SK-N-MC (cell line): ENCODE measurements at regions not wholly inside any gene's neighbourhood (a gene's known extent, or its start where the extent isn't known, plus 50 kb on each side); places are given as distances from the start of the nearest gene placed in this dataset.

ENCODE experiments used
- DNase-seq: peaks from one replicate; pipeline ENCODE4 v3.0.0-alpha.2; 2011; ENCODE audit warnings: low read depth, low spot score
- H3K27ac ChIP-seq: fragments of 200-600 bp; sonication (generic); 2 replicates; pipeline ENCODE4 v1.5.1; 2016; ENCODE audit warnings: mixed run types
- H3K36me3 ChIP-seq: fragments of 200-600 bp; sonication (generic); 2 replicates; pipeline ENCODE4 v1.6.1; 2017; ENCODE audit warnings: antibody characterized with exemption, low read length, mixed read lengths; ENCODE audit not compliant: insufficient read depth
- H3K4me3 ChIP-seq: fragments of 200-600 bp; sonication (generic); 2 replicates; pipeline ENCODE4 v1.5.1; 2016
- H3K9ac ChIP-seq: fragments of 200-600 bp; sonication (generic); 2 replicates; pipeline ENCODE4 v1.8.0; 2017; ENCODE audit warnings: mixed run types, mixed read lengths; ENCODE audit not compliant: insufficient read length
- H3K9me3 ChIP-seq: fragments of 200-600 bp; sonication (generic); 2 replicates; pipeline ENCODE4 v1.6.1; 2017; ENCODE audit warnings: low read depth, mild to moderate bottlenecking, antibody characterized with exemption, low read length, moderate library complexity, mixed read lengths
- EZH2 ChIP-seq: fragments of 200-600 bp; sonication (generic); IDR thresholded peaks from one replicate; pipeline ENCODE4 v1.6.1; 2017; ENCODE audit warnings: antibody characterized with exemption
- FOXP2 ChIP-seq: optimal IDR thresholded peaks from 2 replicates; pipeline ENCODE3; 2011; ENCODE audit warnings: mild to moderate bottlenecking, moderate library complexity; ENCODE audit not compliant: insufficient read depth; ENCODE audit errors: extremely low read length, control extremely low read depth
- POLR2AphosphoS5 ChIP-seq: IDR thresholded peaks from 2 replicates; pipeline ENCODE4 v1.6.1; 2012; ENCODE audit warnings: mild to moderate bottlenecking, low read depth, low read length, borderline replicate concordance

GRCh38 chr12:126617312-126617711 lies 1552.1 kb downstream of the AACS start:
- Histone ChIP-seq H3K4me3 (no peak overlapping the region), H3K9me3 (no peaks in the 10 kb centered on the region), H3K36me3 (no peaks in the 10 kb centered on the region), H3K9ac (no peak overlapping the region), H3K27ac (no peak overlapping the region)
- TF ChIP-seq POLR2AphosphoS5 (no peak), EZH2 (no peak), FOXP2 (no peak)
- no peak for DNase-seq

DNA sequence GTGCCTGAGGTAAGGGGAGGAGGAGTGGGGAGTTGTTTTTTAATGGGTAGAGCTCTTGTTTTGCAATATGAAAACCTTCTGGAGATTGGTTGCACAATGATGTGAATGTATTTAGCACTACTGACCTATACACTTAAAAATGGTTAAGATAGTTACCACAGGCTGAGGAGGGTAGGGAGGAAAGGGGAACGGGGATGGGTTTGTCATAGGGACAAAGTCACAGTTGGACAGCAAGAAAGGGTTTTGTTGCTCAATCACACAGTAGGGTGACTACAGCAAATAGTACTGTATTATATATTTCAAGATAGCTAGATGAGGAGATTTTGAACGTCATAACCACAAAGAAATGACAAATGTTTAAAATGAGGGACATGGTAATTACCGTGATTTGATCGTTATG lies 1562.4 kb downstream of the AACS start:
- DNase-seq: no peak

DNA sequence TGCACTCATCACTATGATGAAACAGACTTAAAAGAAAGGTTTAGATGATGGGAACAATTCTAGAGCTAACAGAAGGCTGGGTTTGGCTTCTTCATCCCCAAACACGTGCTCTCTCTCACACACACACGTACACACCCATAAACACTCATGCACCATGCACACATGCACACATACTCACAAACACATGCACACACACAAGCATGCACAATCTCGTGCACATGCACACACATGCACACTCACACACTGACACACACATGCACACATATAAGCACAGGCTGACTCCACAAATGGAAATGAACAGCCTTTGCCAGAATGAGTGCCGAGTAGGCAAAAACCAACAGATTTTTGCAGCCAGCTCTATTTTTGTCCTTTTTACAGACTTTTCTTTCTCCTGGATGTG lies 1571.6 kb downstream of the AACS start:
- DNase-seq: no peak
- no peaks in the 10 kb centered on the region for H3K9me3 ChIP-seq
- TF ChIP-seq POLR2AphosphoS5: no peak
- no peak for TF ChIP-seq EZH2
- no peak for TF ChIP-seq FOXP2
- H3K9ac ChIP-seq: no peak overlapping the region
- no peak overlapping the region for H3K27ac ChIP-seq
- H3K36me3 ChIP-seq: no peaks in the 10 kb centered on the region
- H3K4me3 ChIP-seq: no peak overlapping the region

More for the DNA sequence above, 1562.4 kb downstream of the AACS start:
- TF ChIP-seq FOXP2 (no peak), EZH2 (no peak), POLR2AphosphoS5 (no peak)
- Histone ChIP-seq H3K4me3 (no peak overlapping the region), H3K27ac (no peak overlapping the region), H3K9me3 (no peaks in the 10 kb centered on the region), H3K36me3 (no peaks in the 10 kb centered on the region), H3K9ac (no peak overlapping the region)

DNA sequence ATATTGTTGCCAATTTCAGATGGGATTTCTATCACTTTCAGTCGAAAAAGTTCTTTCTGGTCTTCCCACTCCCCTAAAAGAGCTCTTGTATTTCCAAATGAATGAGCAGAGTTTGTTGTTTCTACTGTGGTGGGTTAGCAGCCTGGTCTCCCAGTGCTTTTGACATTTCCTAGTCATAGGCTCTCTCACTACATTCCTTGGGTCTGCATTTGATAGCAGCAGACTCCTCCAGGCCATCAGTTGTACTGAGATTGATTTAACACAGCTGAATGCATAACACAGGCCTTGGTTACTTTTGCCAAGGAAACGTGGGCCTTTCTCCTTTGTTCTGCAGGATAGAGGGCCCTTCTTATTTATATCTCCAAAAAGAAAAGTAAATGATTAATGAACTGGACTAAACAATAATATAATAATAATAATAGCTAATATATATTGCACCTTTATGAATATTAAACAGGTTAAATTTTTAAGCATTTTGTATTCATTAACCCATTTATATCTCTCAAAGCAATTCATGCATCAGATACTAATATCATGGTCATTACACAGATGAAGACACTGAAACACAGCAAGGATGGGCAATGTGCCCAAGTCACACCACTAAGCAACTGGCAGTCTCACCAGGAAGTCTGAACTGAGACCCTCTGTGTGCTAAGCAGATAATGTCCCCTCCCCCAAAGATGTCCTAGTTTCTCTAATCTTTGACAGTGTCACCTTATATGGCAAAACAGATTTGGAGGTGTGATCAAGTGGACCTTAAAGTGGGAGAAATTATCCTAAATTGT lies 1579.2 kb downstream of the AACS start:
- no peak for DNase-seq
- H3K4me3 ChIP-seq: no peak overlapping the region
- H3K36me3 ChIP-seq: no peaks in the 10 kb centered on the region
- no peaks in the 10 kb centered on the region for H3K9me3 ChIP-seq
- no peak for TF ChIP-seq POLR2AphosphoS5
- TF ChIP-seq FOXP2: no peak
- no peak for TF ChIP-seq EZH2
- no peak overlapping the region for H3K9ac ChIP-seq
- no peak overlapping the region for H3K27ac ChIP-seq

DNA sequence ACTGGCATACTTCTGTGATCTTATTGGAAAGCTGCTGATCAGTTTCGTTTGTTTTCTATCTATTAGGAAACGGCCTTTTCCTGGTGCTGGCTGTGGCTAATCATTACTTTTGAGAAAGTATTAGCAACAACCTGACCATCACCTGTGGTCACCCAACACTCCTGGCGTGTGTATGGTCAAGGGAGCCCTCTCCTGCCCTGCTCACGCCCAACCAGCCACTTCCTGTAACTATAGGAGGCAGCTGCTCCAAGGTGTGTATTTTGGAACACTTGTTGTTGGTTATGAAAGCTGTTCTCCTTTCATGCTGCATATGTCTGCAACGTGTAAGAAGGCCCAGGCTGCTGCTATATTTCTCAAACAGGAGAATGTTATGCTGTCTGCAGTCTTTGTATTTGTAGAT lies 1582.8 kb downstream of the AACS start:
- no peaks in the 10 kb centered on the region for H3K36me3 ChIP-seq
- H3K27ac ChIP-seq: no peak overlapping the region
- DNase-seq: no peak
- H3K9ac ChIP-seq: no peak overlapping the region
- no peak overlapping the region for H3K4me3 ChIP-seq
- H3K9me3 ChIP-seq: no peaks in the 10 kb centered on the region
- no peak for TF ChIP-seq POLR2AphosphoS5
- TF ChIP-seq EZH2: no peak
- TF ChIP-seq FOXP2: no peak

GRCh38 chr12:126651133-126651532 lies 1585.9 kb downstream of the AACS start:
- TF ChIP-seq POLR2AphosphoS5 (no peak), FOXP2 (no peak), EZH2 (no peak)
- no peaks in the 10 kb centered on the region for H3K36me3 ChIP-seq
- no peak overlapping the region for H3K27ac ChIP-seq
- H3K4me3 ChIP-seq: no peak overlapping the region
- H3K9me3 ChIP-seq: no peaks in the 10 kb centered on the region
- no peak for DNase-seq
- no peak overlapping the region for H3K9ac ChIP-seq

- H3K9me3 ChIP-seq: no peaks in the 10 kb centered on the region
- H3K4me3 ChIP-seq: no peak overlapping the region
- H3K27ac ChIP-seq: no peak overlapping the region
- no peak for TF ChIP-seq FOXP2
- TF ChIP-seq POLR2AphosphoS5: no peak
- no peak for TF ChIP-seq EZH2
- H3K9ac ChIP-seq: no peak overlapping the region
- H3K36me3 ChIP-seq: no peaks in the 10 kb centered on the region
- DNase-seq: no peak
Measured at GRCh38 chr12:126663304-126664094, 1598.3 kb downstream of the AACS start.

DNA sequence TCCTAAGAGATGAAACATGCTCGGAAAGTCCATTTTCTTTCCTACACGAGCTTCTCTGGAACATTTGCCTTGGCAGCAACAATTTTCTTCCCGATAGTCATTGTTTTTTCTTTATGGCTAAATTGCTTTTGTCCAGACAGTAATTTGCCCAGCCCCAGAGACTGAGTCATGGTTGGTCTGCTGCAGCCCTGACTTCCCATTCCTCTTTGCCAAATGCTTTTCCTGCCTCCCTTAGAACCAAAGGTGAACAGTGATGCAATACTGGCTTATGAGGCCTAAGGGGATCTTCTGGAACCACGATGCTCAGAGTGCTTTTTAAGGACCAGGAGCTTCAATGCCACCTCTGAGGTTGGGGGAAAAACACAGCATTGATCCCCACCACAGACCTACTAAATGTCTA lies 1599.6 kb upstream of the TMEM132C start:
- no peaks in the 10 kb centered on the region for H3K9me3 ChIP-seq
- H3K9ac ChIP-seq: no peak overlapping the region
- no peak overlapping the region for H3K4me3 ChIP-seq
- no peak overlapping the region for H3K27ac ChIP-seq
- H3K36me3 ChIP-seq: no peaks in the 10 kb centered on the region
- DNase-seq: no peak
- TF ChIP-seq EZH2 (no peak), POLR2AphosphoS5 (no peak), FOXP2 (no peak)
